H1 (cell line): ENCODE measurements at regions not wholly inside any gene's neighbourhood (a gene's known extent, or its start where the extent isn't known, plus 50 kb on each side); places are given as distances from the start of the nearest gene placed in this dataset.

Source experiments
- CHD7 ChIP-seq: fragments of 300-600 bp; sonication (generic); IDR thresholded peaks from 2 replicates; pipeline ENCODE4 v1.7.1; 2012; ENCODE audit warnings: low read length, moderate library complexity, mild to moderate bottlenecking, inconsistent platforms; ENCODE audit not compliant: insufficient replicate concordance
- JUND ChIP-seq: IDR thresholded peaks from 2 replicates; pipeline ENCODE4 v1.6.1; 2011; ENCODE audit warnings: mild to moderate bottlenecking, improper control_type of control experiment, low read length

GRCh38 chr1:104646233-104646632 lies 896.5 kb downstream of the AMY1C start (continued):
- TF ChIP-seq CHD7: no peak
- no peak for TF ChIP-seq JUND
